GM06990 (cell line): ENCODE measurements at regions not wholly inside any gene's neighbourhood (a gene's known extent, or its start where the extent isn't known, plus 50 kb on each side); places are given as distances from the start of the nearest gene placed in this dataset.

ENCODE experiments used
- DNase-seq: peaks from one replicate; pipeline ENCODE4 v3.0.0-alpha.2; 2011; ENCODE audit not compliant: insufficient read length; ENCODE audit errors: extremely low read depth
- H3K27me3 ChIP-seq: replicated peaks from 2 replicates; pipeline ENCODE4 v1.6.0; 2011; ENCODE audit warnings: low read length; ENCODE audit not compliant: control insufficient read depth, insufficient read depth
- H3K36me3 ChIP-seq: 2 replicates; pipeline ENCODE4 v1.5.1; 2011; ENCODE audit warnings: low read length; ENCODE audit not compliant: control insufficient read depth, insufficient read depth
- H3K4me3 ChIP-seq: replicated peaks from 2 replicates; pipeline ENCODE4 v1.5.1; 2011; ENCODE audit warnings: low read depth, mild to moderate bottlenecking, control low read depth, low read length
- CTCF ChIP-seq: IDR thresholded peaks from 2 replicates; pipeline ENCODE4 v1.5.1; 2011; ENCODE audit warnings: low read length, control low read depth, mild to moderate bottlenecking, inconsistent platforms; ENCODE audit not compliant: insufficient read depth, poor library complexity, severe bottlenecking

DNA sequence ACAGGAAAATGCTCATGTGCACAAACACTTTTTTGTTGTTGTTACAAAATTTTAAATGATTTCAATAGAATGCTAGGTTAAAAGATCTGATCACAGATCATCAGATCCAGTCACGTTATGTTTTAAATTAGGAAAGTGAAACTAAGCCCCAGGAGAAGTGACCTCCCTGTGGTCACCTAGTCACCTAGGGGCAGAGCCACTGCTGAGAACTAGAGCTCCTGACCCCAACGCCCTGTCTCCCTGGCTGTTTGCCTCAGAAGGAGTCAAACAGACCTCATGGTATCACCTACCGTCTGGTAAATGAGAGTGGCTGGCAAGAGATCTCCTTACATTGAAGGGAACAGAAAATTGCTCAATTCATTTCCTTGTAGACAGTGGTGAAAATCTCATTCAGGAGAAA lies 447.3 kb downstream of the ADRA2A start:
- H3K4me3 ChIP-seq: no peak overlapping the region
- TF ChIP-seq CTCF: no peak
- H3K36me3 ChIP-seq: no peaks in the 10 kb centered on the region
- no peaks in the 10 kb centered on the region for H3K27me3 ChIP-seq
- DNase-seq: no peak

GRCh38 chr10:111525696-111526095 lies 448.9 kb downstream of the ADRA2A start:
- Histone ChIP-seq H3K36me3 (no peaks in the 10 kb centered on the region), H3K4me3 (no peak overlapping the region), H3K27me3 (no peaks in the 10 kb centered on the region)
- no peak for TF ChIP-seq CTCF
- no peak for DNase-seq

- no peak for TF ChIP-seq CTCF
- no peaks in the 10 kb centered on the region for H3K27me3 ChIP-seq
- no peaks in the 10 kb centered on the region for H3K36me3 ChIP-seq
- DNase-seq: no peak
- no peak overlapping the region for H3K4me3 ChIP-seq
These were observed 454.9 kb downstream of the ADRA2A start for GRCh38 chr10:111531690-111532089.

- no peak for DNase-seq
- no peak for TF ChIP-seq CTCF
- Histone ChIP-seq H3K27me3 (no peaks in the 10 kb centered on the region), H3K36me3 (no peaks in the 10 kb centered on the region), H3K4me3 (no peak overlapping the region)
These were observed 455.3 kb downstream of the ADRA2A start for GRCh38 chr10:111532139-111532538.

- no peaks in the 10 kb centered on the region for H3K36me3 ChIP-seq
- no peak for TF ChIP-seq CTCF
- no peaks in the 10 kb centered on the region for H3K27me3 ChIP-seq
- no peak overlapping the region for H3K4me3 ChIP-seq
- DNase-seq: no peak
These were observed 462.4 kb downstream of the ADRA2A start for GRCh38 chr10:111539246-111539645.

GRCh38 chr10:111543854-111544253 lies 467.0 kb downstream of the ADRA2A start:
- H3K4me3 ChIP-seq: no peak overlapping the region
- TF ChIP-seq CTCF: no peak
- DNase-seq: no peak
- no peaks in the 10 kb centered on the region for H3K36me3 ChIP-seq
- H3K27me3 ChIP-seq: no peaks in the 10 kb centered on the region; the same call in 1 of the 2 replicates
